ENCODE measurements at regions not wholly inside any gene's neighbourhood (a gene's known extent, or its start where the extent isn't known, plus 50 kb on each side); places are given as distances from the start of the nearest gene placed in this dataset.
"Not testable (repeated sequence)": the region's sequence is repeated elsewhere in the genome, so short reads cannot be mapped to it uniquely, and the experiment has no call there.

GRCh38 chrX:112577146-112577545, 102.6 kb downstream of the LHFPL1 start:
- H3K27ac ChIP-seq: no peak overlapping the region
- no peak for DNase-seq (ENCODE audit: low read depth, low spot score)

DNA sequence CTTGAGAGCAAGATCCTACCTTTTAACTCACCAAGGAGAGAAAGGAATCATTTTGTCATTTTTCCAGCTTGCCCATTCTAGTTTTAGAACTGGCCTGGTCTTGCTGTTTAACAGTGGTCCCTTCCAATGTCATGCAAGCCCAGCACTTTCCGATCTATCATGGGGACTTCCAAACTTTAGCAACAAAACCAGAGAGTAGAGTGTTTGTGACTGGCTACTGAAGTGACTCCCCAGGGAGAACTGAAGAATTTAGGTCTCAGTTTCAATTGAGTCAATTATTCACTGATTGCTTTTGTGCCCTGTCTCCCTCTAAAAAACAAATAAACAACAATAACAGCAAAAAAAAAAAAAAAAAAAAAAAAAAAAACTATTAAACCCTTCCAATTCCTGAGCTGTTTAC, 108.3 kb downstream of the LHFPL1 start:
- H3K27ac ChIP-seq: no peak overlapping the region
- DNase-seq (ENCODE audit: low read depth, low spot score): no peak

GRCh38 chrX:112555831-112556230, 123.9 kb downstream of the LHFPL1 start:
- no peak for DNase-seq (ENCODE audit: low read depth, low spot score)
- no peak overlapping the region for H3K27ac ChIP-seq

- DNase-seq (ENCODE audit: low read depth, low spot score): no peak
- H3K27ac ChIP-seq: no peak overlapping the region
These were observed 134.7 kb downstream of the LHFPL1 start for GRCh38 chrX:112545051-112545450.

DNA sequence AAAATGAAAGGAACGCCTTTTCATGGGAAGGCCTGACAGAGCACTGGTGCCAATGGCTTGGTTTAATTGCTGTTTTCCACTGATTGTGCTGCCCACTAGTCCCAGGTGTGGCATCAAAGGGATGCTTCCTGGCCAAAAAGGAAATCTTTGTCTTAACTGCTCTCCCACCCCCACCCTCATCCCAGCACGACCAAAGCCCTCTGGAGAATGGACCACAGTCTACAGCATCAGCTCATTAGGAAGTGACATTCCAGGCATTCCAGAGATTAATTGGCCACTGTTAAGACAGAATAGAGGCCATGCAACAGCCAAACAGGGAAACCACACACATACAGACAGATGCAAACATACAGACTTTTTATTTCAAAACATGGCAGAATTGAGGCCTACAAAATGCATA, 143.2 kb downstream of the LHFPL1 start:
- no peak for DNase-seq (ENCODE audit: low read depth, low spot score)
- H3K27ac ChIP-seq: no peak overlapping the region

DNA sequence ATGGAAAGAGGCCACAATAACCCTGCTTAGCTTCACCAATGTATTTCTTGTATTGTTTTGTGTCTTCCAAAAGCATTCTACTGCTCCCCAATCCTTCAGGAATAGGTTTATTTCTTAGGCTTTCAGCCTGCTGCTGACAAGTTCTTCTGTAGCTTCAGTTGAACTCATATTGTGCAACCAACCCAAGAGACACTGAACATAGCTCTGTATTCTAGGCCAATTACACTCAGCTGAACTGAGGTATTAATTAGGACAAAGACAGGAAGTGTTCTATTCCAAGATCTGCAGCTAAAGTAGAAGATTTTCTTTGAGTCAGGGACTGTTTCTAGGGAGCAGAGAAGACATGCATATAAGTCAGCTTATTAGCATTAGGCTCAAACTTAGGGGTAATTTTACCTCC, 151.8 kb downstream of the LHFPL1 start:
- no peak overlapping the region for H3K27ac ChIP-seq

DNA sequence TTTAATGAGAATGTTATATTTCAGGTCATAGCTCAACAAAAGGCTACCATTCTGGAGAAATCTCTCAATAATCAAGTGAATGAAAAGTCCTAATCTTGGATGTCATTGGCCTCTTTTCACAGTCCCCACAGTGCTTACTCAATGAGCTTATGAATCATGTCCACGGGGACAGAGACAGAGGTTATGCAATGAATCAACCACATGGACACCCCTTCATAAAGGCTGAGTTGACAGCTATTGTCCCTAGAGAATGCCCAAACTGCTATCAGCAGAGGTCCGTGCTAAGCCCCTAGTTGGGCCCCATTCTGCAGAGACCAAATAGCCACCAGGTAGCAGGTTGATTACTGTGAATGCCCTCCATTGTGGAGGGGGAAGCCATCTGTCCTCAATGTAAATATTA, 158.1 kb downstream of the LHFPL1 start:
- H3K27ac ChIP-seq: no peak overlapping the region
- DNase-seq (ENCODE audit: low read depth, low spot score): no peak

More for the DNA sequence above, 151.8 kb downstream of the LHFPL1 start:
- no peak for DNase-seq (ENCODE audit: low read depth, low spot score)

DNA sequence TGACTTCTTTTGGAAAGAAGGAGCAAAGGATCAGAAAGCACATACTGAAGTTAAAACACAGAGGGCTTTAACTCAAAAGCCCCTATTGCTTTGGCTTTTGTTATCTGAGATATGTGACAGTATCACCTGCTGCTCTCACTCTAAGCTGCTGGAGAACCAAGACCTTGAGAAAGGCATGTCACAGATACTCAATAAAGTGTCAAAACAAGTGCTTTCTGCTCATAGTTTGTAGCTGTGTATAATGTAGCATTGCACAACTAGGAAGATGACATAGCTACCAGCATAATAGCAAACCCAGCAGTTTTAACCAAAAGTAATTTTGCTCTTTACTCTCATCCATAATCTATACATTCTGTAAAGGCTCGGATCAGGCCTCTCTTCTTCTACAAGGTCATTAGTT, 159.6 kb downstream of the LHFPL1 start:
- no peak overlapping the region for H3K27ac ChIP-seq
- DNase-seq (ENCODE audit: low read depth, low spot score): no peak

- no peak for DNase-seq (ENCODE audit: low read depth, low spot score)
These were observed 166.6 kb downstream of the LHFPL1 start for GRCh38 chrX:112513154-112513553.

DNA sequence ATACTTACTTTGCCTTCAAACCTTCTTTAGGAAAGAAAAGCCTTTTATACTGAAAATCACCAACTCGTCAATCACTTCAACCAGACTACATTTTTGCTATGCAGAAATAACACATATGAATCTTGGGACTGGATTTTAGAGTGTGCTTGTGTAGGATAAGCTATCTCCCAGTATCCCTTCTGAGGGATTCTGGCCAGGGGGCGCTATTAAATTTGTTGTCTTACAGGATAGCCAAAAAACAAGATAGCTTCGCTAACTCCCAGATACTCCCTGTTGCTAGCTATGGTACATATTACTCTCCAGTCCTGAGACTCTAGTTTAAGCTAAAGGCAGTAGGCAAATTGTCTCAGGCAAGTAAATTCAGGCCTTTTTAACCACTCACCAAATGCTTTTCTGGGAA, 167.2 kb downstream of the LHFPL1 start:
- H3K27ac ChIP-seq: no peak overlapping the region
- no peak for DNase-seq (ENCODE audit: low read depth, low spot score)

More at GRCh38 chrX:112513154-112513553, 166.6 kb downstream of the LHFPL1 start:
- H3K27ac ChIP-seq: no peak overlapping the region

DNA sequence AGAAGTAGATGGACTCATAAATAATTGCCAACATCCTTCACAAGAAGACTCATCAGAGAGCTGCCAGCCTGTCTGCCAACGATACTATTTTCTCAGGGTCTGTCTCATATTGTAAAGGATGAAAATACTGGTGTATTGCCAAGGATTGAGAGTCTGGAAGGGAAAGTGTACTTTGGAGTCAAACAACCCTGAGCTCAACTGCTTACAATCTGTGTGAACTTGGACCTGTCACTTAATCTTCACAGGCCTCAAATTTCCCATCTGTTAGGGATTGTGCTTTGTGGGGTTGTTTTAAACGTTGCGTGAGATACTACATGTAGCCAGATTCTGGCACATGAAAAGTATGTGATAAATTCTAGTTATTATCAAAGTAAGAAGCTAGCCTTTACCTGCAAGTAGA, 169.1 kb downstream of the LHFPL1 start:
- H3K27ac ChIP-seq: no peak overlapping the region
- DNase-seq (ENCODE audit: low read depth, low spot score): no peak

DNA sequence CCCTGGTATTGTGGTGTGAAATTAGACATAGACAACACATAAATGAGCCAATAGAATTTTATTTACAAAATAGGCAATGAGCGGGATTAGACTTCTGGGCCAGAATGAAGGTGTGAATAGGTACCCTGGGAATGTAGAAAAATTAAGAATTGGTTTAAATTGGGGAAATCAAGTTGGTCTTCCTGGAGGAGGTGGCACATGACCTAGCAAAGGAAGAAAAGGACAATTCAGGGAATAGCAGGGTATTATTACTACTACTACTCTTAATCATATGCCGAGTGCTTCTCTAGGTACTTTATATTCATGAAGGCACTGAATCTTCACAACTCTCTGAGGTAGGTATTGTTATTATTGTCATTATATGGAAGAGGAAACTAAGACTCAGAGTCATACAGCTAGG, 202.1 kb downstream of the LHFPL1 start:
- no peak overlapping the region for H3K27ac ChIP-seq
- DNase-seq (ENCODE audit: low read depth, low spot score): no peak

GRCh38 chrX:112473654-112474053, 206.1 kb downstream of the LHFPL1 start:
- no peak for DNase-seq (ENCODE audit: low read depth, low spot score)
- H3K27ac ChIP-seq: no peak overlapping the region

GRCh38 chrX:112470551-112470950, 209.2 kb downstream of the LHFPL1 start:
- DNase-seq (ENCODE audit: low read depth, low spot score): no peak
- H3K27ac ChIP-seq: no peak overlapping the region

DNA sequence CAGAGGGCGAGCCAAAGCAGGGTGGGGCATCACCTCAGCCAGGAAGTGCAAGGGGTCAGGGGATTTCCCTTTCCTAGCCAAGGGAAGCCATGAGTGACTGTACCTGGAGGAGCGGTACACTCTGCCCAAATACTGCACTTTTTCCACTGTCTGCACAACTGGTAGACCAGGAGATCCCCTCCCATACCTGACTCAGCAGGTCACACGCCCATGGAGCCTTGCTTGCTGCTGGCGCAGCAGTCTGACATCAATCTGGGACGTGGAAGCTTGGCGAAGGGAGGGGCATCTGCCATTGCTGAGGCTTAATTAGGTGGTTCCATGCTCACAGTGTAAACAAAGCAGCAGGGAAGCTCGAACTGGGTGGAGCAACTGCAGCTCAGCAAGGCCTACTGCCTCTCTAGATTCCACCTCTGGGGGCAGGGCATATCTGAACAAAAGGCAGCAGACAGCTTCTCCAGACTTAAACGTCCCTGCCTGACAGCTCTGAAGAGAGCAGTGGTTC, 217.7 kb downstream of the LHFPL1 start:
- H3K27ac ChIP-seq; DNase-seq (ENCODE audit: low read depth, low spot score): not testable (repeated sequence)

DNA sequence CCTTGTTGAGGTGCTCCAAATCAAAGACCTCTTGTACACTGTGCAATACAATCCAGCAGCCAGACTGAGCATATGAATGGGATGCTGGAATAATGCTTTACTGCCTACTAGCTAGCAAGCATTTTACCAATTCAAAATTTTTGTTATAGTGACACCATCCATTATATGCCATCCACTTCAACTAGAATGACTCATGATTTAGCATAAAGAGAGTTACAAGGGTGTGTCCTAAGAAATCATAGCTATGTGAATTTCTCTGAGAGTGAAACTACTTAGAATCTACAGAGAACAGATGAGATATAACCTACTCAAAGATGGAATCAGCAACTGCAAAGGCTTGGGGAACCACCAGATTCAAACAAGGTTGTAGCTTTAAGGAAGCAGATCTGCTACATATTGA, 221.9 kb downstream of the LHFPL1 start:
- H3K27ac ChIP-seq: no peak overlapping the region
- no peak for DNase-seq (ENCODE audit: low read depth, low spot score)

DNA sequence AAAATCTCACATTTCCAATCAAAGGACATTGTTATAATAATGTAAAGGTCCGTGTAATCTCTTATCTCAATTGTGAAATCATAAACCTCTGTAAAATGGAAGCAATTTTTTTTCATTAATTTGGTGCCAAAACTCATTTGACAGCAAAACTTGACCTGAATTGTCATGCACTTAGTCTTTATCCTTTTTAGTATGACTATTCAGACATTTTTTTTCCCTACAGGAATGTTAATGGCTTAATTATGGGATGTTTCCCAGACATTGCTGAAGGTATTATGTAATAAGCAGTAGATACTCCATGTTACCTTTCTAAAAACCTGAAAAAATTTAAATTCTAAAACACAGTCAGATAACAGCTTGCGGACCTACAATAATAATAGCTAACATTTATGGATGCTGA, 228.9 kb downstream of the LHFPL1 start:
- no peak overlapping the region for H3K27ac ChIP-seq
- no peak for DNase-seq (ENCODE audit: low read depth, low spot score)

DNA sequence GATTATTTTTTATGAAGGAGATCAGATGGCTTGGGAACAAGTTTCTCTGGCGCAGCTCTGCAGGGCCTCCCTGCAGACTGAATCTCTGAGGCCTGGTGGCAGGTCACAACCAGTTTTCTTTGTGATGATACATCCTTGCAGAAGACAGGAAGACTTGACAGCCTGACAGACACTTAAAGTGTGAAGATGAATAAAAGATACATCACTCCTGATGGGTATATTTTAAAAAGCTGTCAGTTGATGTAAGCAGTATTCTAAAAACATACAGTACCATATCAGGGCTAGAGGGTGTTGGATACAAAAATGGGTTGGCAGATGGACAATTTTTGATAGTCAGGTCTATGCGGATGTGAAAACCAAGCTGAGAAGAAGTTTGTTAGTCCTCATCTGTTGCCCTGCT, 239.5 kb downstream of the LHFPL1 start:
- H3K27ac ChIP-seq: no peak overlapping the region
- DNase-seq (ENCODE audit: low read depth, low spot score): no peak

DNA sequence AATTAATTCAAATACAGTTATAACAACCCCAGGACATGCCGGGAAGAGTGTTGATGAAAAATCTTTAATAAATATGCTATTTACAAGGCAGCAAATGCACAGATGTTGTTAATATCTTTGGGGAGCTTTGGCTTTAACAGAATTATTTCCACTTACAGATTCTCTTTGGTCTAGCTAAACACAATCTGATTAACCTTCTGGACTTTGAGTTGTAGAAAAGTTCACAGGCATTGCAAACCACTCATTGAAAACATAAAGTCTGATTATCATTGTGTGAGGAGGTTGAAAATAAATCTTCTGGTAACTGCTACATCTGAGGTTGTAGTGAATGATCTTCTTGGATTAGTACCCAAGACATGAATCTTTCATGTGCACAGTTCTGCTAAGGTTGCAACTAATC, 255.6 kb downstream of the LHFPL1 start:
- no peak for DNase-seq (ENCODE audit: low read depth, low spot score)
- H3K27ac ChIP-seq: no peak overlapping the region

DNA sequence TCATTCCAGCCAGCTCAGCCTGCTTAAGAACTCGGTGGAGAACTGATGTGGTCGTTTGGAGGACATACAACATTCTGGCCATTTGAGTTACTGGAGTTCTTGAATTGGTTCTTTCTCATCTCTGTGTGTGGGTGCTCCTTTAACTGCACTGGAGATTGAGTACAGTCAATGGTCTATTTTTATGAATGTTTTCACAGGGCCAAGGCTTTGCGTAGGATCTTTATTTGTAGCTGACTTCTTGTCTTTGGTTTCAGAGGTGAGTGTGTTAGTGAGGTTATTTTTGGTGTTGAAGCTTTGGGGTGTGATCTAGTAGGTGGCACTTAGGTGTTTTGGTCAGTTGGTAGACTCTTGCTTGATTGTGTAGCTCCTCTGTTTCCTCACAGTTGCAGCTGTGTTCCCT, 288.4 kb downstream of the LHFPL1 start:
- DNase-seq (ENCODE audit: low read depth, low spot score): no peak
- H3K27ac ChIP-seq: no peak overlapping the region

DNA sequence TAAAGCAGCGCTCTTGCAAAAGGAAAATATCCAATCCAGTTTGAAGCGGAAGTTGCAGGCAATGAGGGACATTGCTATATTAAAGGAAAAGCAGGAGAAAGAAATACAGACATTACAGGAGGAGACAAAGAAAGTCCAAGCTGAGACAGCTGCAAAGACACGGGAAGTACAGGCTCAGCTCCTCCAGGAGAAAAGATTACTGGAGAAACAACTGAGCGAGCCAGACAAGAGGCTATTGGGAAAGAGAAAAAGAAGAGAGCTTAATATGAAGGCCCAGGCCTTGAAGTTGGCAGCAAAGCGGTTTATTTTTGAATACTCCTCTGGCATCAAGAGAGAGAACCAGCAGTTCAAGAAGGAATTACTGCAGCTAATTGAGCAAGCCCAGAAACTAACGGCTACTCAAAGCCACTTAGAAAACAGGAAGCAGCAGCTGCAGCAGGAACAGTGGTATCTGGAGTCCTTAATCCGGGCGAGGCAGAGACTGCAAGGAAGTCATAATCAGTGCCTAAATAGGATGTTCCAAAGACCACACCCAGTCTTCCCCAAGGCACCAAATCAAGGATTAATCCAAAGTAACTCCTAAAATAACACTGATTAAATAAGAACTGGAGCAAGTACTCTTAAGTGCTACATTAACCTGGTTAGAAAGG, 298.0 kb downstream of the LHFPL1 start:
- not testable (repeated sequence) for H3K27ac ChIP-seq; DNase-seq (ENCODE audit: low read depth, low spot score)

DNA sequence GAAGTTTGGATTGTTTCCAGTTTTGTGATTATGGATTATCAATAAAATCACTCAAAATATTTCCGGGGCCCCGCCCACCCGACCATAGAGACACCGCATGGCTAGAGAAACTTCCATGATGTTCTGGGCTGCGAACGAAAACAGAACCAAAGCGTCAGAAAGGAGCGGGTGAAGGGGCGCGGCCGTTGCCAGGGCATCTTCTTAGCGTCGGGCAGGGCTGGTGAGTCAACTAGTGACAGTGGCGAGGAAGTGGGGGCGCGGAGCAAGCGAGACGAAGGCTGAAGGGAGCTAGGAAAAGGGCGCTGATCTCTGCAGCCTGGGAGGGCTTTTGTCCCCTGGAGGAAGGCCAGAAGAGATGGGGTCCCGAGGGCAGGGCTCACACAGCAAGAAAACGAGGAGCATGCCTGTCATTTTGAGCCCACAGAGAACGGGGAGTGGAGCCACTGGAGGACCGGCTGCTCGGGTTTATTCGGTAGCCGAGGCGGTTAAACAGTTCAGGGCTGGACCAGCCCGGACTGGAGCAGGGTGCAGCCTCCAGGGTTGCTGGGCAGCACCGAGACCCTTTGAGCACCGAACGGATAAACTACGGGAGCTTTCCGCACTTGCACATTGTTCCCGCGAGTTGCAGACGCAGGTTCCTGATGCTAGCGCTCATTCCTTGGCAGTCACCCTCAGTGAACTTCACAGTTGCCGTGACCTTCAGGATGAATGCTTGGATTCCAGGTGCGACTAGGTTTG, 298.1 kb upstream of the TRPC5 start:
- no peak overlapping the region for H3K27ac ChIP-seq
- DNase-seq (ENCODE audit: low read depth, low spot score): no peak

Measured in epithelial cell of prostate (primary cell).